OCI-LY7 (cell line): ENCODE measurements at regions not wholly inside any gene's neighbourhood (a gene's known extent, or its start where the extent isn't known, plus 50 kb on each side); places are given as distances from the start of the nearest gene placed in this dataset.

Experiments
- BruUV-seq: library from RNA; stranded (reverse); fragments of 400-500 nt; replicated peaks from 2 replicates; lab custom pipeline; 2021; lab: Mats Ljungman, UMichigan
- CTCF ChIA-PET: fragments of 300-600 bp; sonication (Branson Sonifier 250); formaldehyde crosslinking; loops from one replicate; lab custom pipeline; 2022; ENCODE audit warnings: antibody characterized with exemption; ENCODE audit not compliant: unreplicated experiment; lab: Charles Lee
- POLR2A ChIA-PET: fragments of 300-600 bp; sonication (Branson Sonifier 250); formaldehyde crosslinking; loops from one replicate; lab custom pipeline; 2022; ENCODE audit warnings: antibody characterized with exemption; lab: Charles Lee
- DNase-seq: peaks from one replicate; pipeline ENCODE4 v3.0.0-alpha.2; 2015; ENCODE audit warnings: low spot score
- H2AFZ ChIP-seq: fragments of 200-600 bp; sonication (generic), shearing (Covaris generic); 2 replicates; pipeline ENCODE4 v1.6.1; 2014; ENCODE audit warnings: mild to moderate bottlenecking, antibody characterized with exemption, low read length, moderate library complexity
- H3K27ac ChIP-seq: fragments of 200-600 bp; sonication (generic); 2 replicates; pipeline ENCODE4 v1.5.1; 2014; ENCODE audit warnings: mixed run types, low read depth, mild to moderate bottlenecking, moderate library complexity, low read length, inconsistent platforms; ENCODE audit not compliant: poor library complexity, severe bottlenecking
- H3K36me3 ChIP-seq: fragments of 200-600 bp; sonication (generic); 2 replicates; pipeline ENCODE4 v1.6.1; 2014; ENCODE audit warnings: mild to moderate bottlenecking, antibody characterized with exemption, low read length, moderate library complexity, mixed read lengths; ENCODE audit not compliant: insufficient read depth
- H3K4me1 ChIP-seq: fragments of 200-600 bp; sonication (generic); 2 replicates; pipeline ENCODE4 v1.5.1; 2014; ENCODE audit warnings: mild to moderate bottlenecking, low read length; ENCODE audit not compliant: insufficient read depth, poor library complexity, severe bottlenecking
- H3K4me2 ChIP-seq: fragments of 200-600 bp; sonication (generic); 2 replicates; pipeline ENCODE4 v1.6.1; 2014; ENCODE audit warnings: mild to moderate bottlenecking, low read length
- H3K4me3 ChIP-seq: fragments of 200-600 bp; sonication (generic); 2 replicates; pipeline ENCODE4 v1.5.1; 2014; ENCODE audit warnings: mild to moderate bottlenecking, low read depth, low read length; ENCODE audit not compliant: poor library complexity, severe bottlenecking
- H3K79me2 ChIP-seq: fragments of 200-600 bp; sonication (generic); 2 replicates; pipeline ENCODE4 v1.6.1; 2016; ENCODE audit warnings: low read depth, mild to moderate bottlenecking, low read length, moderate library complexity, mixed read lengths; ENCODE audit not compliant: insufficient read depth
- H3K9me2 ChIP-seq: fragments of 200-600 bp; sonication (generic); 2 replicates; pipeline ENCODE4 v1.6.1; 2016; ENCODE audit warnings: mild to moderate bottlenecking, low read length, mixed read lengths; ENCODE audit not compliant: insufficient read depth
- H3K9me3 ChIP-seq: fragments of 200-600 bp; sonication (generic); 2 replicates; pipeline ENCODE4 v1.6.1; 2014; ENCODE audit warnings: mild to moderate bottlenecking, mixed run types, low read length, mixed read lengths
- H4K20me1 ChIP-seq: fragments of 200-600 bp; sonication (generic); 2 replicates; pipeline ENCODE4 v1.6.1; 2014; ENCODE audit warnings: mild to moderate bottlenecking, antibody characterized with exemption, low read length, moderate library complexity, mixed read lengths; ENCODE audit not compliant: insufficient read depth
- EZH2phosphoT487 ChIP-seq: fragments of 200-600 bp; sonication (generic); IDR thresholded peaks from 2 replicates; pipeline ENCODE4 v1.6.1; 2018; ENCODE audit warnings: low read depth, borderline replicate concordance, mild to moderate bottlenecking, mixed run types, antibody characterized with exemption, low read length, moderate library complexity, mixed read lengths
- intact Hi-C: fragments of 100-400 bp; cut with micrococcal nuclease; formaldehyde crosslinking; loops from one replicate; pipeline ENCODE4 v1.10.0; 2022; ENCODE audit not compliant: unreplicated experiment
- TF ChIP-seq, protein P1 (sequence below): fragments of 200-600 bp; sonication (generic); conservative IDR thresholded peaks from 2 replicates; pipeline ENCODE4 v1.5.1; 2014; ENCODE audit warnings: mild to moderate bottlenecking, antibody characterized with exemption, low read length, moderate library complexity, mixed read lengths

DNA sequence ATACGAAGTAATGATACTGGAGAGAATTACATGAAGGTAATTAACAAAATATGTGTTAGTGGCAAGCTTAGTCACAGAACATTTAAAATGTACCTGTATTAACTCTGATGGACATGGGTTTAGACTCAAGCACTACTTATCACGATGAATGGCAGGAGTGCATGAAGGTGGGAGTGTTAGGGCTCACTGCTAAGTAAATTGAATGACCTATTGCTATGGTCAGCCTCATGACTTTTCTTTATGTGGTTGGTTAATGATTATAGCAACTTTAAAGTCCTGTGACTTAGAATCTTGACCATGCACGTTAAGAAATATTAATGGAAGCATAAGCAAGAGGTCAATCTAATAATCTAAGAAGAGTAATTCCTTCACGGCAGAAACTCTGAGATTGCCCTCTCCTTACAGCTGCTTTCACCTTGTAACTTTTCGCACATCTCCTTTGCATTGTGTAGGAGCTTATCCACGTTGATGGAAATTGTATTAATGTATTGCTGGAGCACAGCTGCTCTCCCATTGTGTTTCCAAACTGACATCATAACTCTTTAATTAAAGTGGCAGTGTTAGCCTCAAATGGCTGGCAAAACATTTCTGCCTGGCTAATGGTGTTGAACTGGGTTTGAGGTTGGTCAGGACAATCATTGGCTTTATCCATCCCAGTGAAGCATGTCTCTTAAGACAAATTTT is 114.5 kb downstream of the RXFP2 start:
- no peaks in the 10 kb centered on the region for H3K9me3 ChIP-seq

DNA sequence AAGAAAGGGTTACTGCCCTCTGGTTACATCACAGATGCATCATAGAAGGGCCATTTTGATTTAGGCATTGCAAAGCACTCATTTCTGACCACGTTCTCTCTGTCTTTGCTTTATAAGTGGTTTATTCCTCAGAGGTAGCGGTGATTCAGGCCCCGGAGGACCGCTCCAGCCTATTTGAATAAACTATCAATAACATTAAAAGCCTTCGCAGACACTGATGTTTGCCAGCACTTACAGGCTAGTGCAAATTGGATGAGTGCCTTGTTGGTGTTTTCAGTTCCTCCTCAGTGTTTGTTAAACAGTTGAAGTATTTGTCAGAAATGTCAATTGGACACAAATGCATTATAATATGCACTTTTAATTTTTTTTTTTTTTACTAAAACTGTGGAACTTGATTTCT is 120.2 kb downstream of the RXFP2 start:
- H3K79me2 ChIP-seq: no peaks in the 10 kb centered on the region
- intact Hi-C loops: no loop called here
- TF ChIP-seq, protein P1, sequence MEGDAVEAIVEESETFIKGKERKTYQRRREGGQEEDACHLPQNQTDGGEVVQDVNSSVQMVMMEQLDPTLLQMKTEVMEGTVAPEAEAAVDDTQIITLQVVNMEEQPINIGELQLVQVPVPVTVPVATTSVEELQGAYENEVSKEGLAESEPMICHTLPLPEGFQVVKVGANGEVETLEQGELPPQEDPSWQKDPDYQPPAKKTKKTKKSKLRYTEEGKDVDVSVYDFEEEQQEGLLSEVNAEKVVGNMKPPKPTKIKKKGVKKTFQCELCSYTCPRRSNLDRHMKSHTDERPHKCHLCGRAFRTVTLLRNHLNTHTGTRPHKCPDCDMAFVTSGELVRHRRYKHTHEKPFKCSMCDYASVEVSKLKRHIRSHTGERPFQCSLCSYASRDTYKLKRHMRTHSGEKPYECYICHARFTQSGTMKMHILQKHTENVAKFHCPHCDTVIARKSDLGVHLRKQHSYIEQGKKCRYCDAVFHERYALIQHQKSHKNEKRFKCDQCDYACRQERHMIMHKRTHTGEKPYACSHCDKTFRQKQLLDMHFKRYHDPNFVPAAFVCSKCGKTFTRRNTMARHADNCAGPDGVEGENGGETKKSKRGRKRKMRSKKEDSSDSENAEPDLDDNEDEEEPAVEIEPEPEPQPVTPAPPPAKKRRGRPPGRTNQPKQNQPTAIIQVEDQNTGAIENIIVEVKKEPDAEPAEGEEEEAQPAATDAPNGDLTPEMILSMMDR: no peak
- no peak for TF ChIP-seq EZH2phosphoT487
- H3K4me1 ChIP-seq: no peaks in the 10 kb centered on the region
- BruUV-seq: no TSS peak
- no peak overlapping the region for H3K27ac ChIP-seq
- H2AFZ ChIP-seq: no peak overlapping the region
- H3K9me2 ChIP-seq: no peaks in the 10 kb centered on the region
- CTCF ChIA-PET: no interaction called here
- no peak overlapping the region for H3K4me3 ChIP-seq
- no peak for DNase-seq
- POLR2A ChIA-PET: no interaction called here
- H3K36me3 ChIP-seq: no peaks in the 10 kb centered on the region
- H4K20me1 ChIP-seq: no peaks in the 10 kb centered on the region
- no peak overlapping the region for H3K4me2 ChIP-seq
- no peaks in the 10 kb centered on the region for H3K9me3 ChIP-seq

More for the DNA sequence above, 114.5 kb downstream of the RXFP2 start:
- Histone ChIP-seq H3K4me2 (no peak overlapping the region), H3K79me2 (no peaks in the 10 kb centered on the region), H2AFZ (no peak overlapping the region), H3K27ac (no peak overlapping the region), H4K20me1 (no peaks in the 10 kb centered on the region), H3K4me1 (no peaks in the 10 kb centered on the region), H3K36me3 (no peaks in the 10 kb centered on the region), H3K4me3 (no peak overlapping the region), H3K9me2 (no peaks in the 10 kb centered on the region)
- DNase-seq: no peak
- BruUV-seq: no TSS peak
- intact Hi-C loops: no loop called here
- ChIA-PET POLR2A (interaction anchor here (0.7 to 0.8 kb wide), 2 partner anchors 9 to 41 kb away, joined by 4 to 7 read pairs; no protein-coding TSS in a partner anchor), CTCF (no interaction called here)
- TF ChIP-seq, protein P1: no peak
- TF ChIP-seq EZH2phosphoT487: no peak

DNA sequence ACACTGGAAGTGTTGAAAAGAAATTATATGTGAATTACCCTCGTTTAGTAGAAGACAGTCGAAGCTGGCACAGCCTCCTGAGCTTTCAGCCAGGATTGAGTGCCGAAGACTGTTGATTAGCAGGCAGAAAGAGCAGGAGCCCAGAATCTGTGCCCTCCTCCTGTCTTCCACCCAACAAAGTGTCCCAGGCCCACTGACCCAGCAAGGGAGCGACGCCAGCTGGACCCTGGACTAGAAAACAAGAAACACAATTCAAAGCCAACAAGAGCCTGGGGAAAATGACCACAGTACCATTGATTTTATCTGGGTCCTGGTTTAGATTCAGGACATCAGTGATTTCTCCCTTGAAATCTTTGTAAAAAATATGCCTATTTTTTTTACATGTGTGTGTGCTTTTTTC is 120.7 kb downstream of the RXFP2 start:
- ChIA-PET POLR2A (no interaction called here), CTCF (no interaction called here)
- no peak overlapping the region for H3K27ac ChIP-seq
- H3K9me3 ChIP-seq: no peaks in the 10 kb centered on the region
- no peak for TF ChIP-seq EZH2phosphoT487
- TF ChIP-seq, protein P1: no peak
- H3K4me1 ChIP-seq: no peaks in the 10 kb centered on the region
- intact Hi-C loops: no loop called here
- H3K79me2 ChIP-seq: no peaks in the 10 kb centered on the region
- no peak overlapping the region for H3K4me3 ChIP-seq
- no peaks in the 10 kb centered on the region for H3K36me3 ChIP-seq
- H2AFZ ChIP-seq: no peak overlapping the region
- no peak for DNase-seq
- no peaks in the 10 kb centered on the region for H4K20me1 ChIP-seq
- H3K4me2 ChIP-seq: no peak overlapping the region
- no peaks in the 10 kb centered on the region for H3K9me2 ChIP-seq
- no TSS peak for BruUV-seq
